Omental fat pad (tissue), 3 donors: ENCODE measurements at regions not wholly inside any gene's neighbourhood (a gene's known extent, or its start where the extent isn't known, plus 50 kb on each side); places are given as distances from the start of the nearest gene placed in this dataset.

Experiments used
- ATAC-seq: fragments of 150-250 bp; one replicate; pipeline ENCODE4 v1.9.1; 2016; ENCODE audit warnings: mild to moderate bottlenecking, moderate library complexity; ENCODE audit not compliant: low FRiP score
- DNase-seq: peaks from one replicate; pipeline ENCODE4 v3.0.0-alpha.2; 2019; ENCODE audit warnings: low spot score
- CTCF ChIP-seq, 3 donors: fragments of 450-650 bp; IDR thresholded peaks; one replicate each; pipeline ENCODE4 v1.5.1; 2016 to 2017; ENCODE audit warnings: antibody characterized with exemption in 3 of 3, mild to moderate bottlenecking in 3 of 3, moderate library complexity in 2 of 3

- ATAC-seq (no peak), DNase-seq (no peak)
- TF ChIP-seq CTCF (IDR thresholded peaks at IDR 0.05), result no peak
These were observed 1332.4 kb downstream of the AACS start for GRCh38 chr12:126397660-126398059.

- DNase-seq (no peak), ATAC-seq (no peak)
- no peak for TF ChIP-seq CTCF (IDR thresholded peaks at IDR 0.05)
These were observed 1335.6 kb downstream of the AACS start for GRCh38 chr12:126400831-126401230.

DNA sequence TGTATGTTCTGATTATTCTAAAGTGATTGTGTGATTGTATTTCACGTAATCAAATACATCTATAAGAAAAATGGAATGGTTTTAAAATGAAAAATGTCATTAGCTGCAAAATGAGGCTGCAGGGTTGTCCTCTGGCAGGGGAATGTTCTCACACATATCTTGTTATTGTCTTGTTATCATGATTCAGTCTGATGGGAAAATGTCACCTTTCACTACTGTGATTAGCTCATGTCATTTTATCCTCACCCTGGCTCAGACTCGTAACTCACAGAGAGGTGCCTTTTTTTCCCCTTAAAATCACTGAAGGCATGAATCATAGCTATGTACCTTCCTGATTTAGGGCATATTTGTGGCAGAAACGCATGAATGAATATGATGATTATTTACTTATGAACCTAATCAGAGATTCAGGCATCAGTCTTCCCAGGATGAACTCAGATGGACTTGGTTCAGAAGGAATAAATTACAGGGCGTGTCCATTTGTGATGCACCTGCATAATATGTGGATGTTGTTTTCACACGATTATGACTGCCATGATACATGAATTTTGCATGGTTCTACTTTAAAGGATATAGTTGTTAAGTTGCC lies 1339.2 kb downstream of the AACS start:
- TF ChIP-seq CTCF (IDR thresholded peaks at IDR 0.05), result no peak
- DNase-seq, result no peak
- no peak for ATAC-seq

- TF ChIP-seq CTCF (IDR thresholded peaks at IDR 0.05), result no peak
- ATAC-seq, result no peak
These were observed 1353.2 kb downstream of the AACS start for GRCh38 chr12:126418400-126418799.

DNA sequence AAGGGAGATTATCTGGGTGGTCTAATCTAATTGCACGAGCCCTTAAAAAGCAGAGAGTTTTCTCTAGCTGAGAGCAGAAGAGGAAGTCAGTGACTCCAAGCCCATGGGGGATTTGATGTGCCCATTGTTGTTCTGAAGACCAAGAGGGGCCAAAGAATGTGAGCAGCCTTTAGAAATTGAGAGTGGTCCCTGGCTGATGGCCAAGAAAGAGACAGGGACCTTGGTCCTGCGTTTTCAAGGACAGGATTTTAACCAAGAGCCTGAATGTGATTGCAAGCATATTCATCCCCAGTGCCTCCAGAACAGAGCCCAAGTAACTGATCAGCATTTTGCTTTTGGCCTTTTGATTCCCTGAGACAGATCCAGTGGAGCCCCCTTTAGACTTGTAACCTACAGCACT lies 1353.9 kb downstream of the AACS start:
- DNase-seq (no peak), ATAC-seq (no peak)
- no peak for TF ChIP-seq CTCF (IDR thresholded peaks at IDR 0.05)

More at GRCh38 chr12:126418400-126418799, 1353.2 kb downstream of the AACS start:
- no peak for DNase-seq

DNA sequence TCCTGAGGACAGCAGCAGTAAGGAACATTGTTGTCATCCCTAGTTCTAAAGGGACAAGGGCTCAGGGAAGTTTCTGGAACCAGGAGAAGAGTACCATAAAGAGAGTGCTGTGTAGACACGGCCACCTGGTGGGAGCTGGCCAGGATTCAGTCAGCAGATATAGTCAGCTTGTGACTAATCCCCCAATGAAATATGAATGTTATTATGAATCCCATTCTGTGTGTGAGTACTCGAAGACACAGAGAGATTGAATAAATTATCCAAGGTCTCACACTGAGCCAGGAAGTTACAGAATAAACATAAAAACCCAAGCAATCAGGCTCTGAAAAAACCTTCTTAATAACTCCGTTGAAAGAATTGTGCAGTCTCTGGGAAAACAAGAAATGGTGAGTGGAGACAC lies 1359.5 kb downstream of the AACS start:
- no peak for TF ChIP-seq CTCF (IDR thresholded peaks at IDR 0.05)

GRCh38 chr12:126425264-126425663 lies 1360.0 kb downstream of the AACS start:
- DNase-seq, result no peak
- ATAC-seq, result no peak
- TF ChIP-seq CTCF (IDR thresholded peaks at IDR 0.05), result no peak

More for the DNA sequence above, 1359.5 kb downstream of the AACS start:
- DNase-seq, result no peak
- ATAC-seq, result no peak
